Activated CD4-positive, alpha-beta T cell treated with anti-CD3 and anti-CD28 coated beads for 1 hour (primary cell): ENCODE measurements at regions not wholly inside any gene's neighbourhood (a gene's known extent, or its start where the extent isn't known, plus 50 kb on each side); places are given as distances from the start of the nearest gene placed in this dataset.

Source experiments
- DNase-seq: peaks from one replicate; pipeline ENCODE4 v3.0.0-alpha.2; 2020

DNA sequence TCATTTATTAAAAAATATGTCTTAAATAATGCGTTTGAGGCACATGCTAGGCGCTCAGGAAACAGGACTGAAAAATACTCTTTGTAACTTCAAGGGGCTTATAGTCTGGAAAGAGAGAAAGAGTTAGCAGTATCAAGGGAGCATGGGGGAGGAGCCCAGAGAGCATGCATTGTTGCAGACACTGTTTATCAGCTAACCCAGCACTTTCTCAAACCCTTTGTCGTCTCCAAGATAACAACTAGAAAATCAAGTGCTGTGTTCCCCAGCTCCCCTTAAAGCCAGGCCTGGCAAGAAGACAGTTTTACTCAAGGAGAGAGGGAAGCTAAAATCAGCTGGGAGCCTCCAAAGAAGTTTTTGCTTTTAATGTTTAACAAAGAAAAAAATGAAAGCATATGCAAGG lies 98.4 kb downstream of the PERP start:
- no peak for DNase-seq

DNA sequence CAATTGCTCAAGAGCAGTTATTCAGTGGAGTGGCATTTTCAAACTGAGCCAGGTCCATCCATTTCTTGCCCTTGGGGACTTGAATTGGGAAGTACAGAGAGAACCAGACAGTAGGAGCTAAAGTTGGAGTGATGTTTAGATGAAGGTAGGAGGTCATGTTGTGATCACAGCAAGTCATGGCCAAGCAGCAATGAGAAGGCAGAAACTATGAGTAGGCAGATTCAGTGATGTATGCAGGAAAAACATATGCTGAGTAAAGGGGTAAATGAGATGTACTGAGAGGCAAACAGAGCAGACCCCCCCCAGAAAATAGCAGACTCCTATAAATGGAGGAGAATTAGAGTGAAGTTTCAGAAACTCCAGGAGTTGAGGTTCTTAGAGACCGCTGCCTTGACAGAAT lies 95.8 kb downstream of the PERP start:
- no peak for DNase-seq

GRCh38 chr6:138012682-138013081 lies 94.5 kb downstream of the PERP start:
- DNase-seq, result no peak

DNA sequence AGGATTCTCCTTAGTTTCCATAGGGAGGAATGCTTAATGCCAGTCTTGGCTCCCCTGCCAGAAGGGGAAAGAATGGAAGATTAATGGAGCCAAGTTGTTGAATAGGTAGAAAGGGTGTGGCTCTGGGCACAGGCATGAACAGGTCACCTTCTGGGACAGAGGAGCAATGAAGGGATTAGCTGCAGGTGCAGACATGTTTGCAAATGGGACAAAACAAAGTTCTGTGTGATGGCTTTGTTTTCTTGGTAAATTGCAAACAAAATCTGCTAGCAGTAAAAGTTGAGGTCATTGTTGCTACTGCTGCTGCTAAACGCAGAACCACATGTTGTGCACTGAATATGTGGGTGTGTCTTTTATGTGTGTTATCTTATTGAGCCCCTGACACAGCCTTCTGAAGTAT lies 93.3 kb downstream of the PERP start:
- DNase-seq, result no peak

DNA sequence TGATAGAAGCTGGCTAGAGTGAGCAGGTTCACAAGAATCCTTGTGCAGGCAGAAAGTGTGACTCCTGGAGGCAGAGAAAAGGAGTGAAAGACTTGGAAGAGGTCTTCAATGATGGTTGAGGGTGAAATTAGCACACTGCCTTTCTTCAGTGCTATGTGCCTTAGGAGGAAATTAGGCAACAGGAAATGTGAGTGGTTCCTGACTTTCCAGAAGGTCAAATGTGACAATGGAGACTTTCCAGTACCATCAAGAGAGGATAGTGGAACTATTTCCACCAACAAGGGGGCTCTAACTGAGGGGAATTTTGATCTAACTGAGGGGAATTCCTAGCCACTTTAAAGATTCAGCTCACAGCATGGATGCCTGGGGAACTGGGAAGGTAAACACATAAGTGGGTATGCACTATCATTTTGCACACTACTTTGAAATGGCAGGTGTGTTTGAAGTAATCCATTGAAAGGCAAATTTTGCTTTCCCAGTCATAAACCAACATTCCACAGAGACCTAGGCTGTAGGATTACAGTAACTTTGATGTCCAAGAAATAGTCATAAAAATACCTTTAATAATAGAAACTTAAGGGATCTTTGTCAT lies 90.0 kb downstream of the PERP start:
- no peak for DNase-seq

GRCh38 chr6:138018297-138018696 lies 88.9 kb downstream of the PERP start:
- DNase-seq, result no peak

- no peak for DNase-seq
These were observed 81.7 kb downstream of the PERP start for GRCh38 chr6:138025528-138025978.

- no peak for DNase-seq
These were observed 80.9 kb downstream of the PERP start for GRCh38 chr6:138026342-138026741.

GRCh38 chr6:138028893-138029292 lies 78.3 kb downstream of the PERP start:
- no peak for DNase-seq

DNA sequence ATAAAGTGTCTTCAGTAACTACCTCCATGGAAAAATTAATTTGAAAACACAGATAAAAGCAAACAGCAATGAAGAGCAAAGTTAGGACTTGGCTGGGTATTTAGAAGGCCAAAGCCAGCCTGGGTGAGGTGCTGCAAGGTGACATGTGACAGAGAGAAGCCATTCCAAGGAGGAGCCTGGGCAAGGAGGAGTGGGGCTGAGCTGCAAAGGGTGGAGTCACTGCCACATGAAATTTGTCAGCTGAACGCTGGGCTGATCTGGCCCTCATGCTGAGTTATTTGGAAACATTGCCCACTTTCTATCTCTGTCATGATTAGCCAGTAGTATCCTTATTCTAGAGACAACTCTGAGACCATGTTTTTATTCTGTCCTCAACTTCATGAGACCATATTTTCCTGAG lies 76.3 kb downstream of the PERP start:
- no peak for DNase-seq

DNA sequence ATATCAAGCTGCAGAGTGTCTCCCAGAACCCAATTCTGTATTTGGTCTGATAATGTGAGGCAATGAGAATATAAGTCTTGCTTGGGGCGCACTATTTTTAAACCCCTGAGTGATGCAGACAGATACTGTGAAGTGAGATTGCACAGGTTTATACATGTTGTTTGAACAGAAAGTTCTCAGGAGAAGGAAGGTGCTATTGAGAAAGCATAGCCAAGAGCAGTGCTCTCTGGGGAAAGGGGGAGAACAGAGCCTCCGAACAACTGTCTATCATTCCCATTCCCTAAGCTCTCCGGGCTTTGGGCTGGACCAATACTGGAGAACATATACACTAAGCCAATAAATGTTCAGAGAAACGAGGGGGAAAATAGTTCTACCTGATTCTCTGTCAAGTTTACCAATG lies 75.8 kb downstream of the PERP start:
- DNase-seq, result no peak

- no peak for DNase-seq
These were observed 75.4 kb downstream of the PERP start for GRCh38 chr6:138031850-138032249.

DNA sequence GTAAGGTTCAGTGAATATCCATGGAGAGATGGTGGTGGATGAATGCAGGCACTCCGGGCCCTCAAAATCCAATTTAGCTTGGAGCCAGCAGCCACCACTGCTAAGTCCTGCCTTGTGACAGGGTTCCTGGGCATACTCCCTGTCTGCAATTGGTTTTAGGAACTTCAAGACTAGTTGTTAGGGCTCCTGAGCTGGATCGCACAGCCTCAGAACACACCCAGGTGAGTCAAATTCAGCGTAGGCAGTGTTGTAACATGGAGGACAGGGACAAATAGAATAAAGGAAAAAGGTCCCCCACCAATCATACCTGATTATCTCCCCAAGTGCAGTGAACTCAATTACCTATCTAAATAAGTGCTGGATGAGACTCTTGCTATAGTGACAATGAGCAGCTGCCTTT lies 74.6 kb downstream of the PERP start:
- DNase-seq, result no peak

DNA sequence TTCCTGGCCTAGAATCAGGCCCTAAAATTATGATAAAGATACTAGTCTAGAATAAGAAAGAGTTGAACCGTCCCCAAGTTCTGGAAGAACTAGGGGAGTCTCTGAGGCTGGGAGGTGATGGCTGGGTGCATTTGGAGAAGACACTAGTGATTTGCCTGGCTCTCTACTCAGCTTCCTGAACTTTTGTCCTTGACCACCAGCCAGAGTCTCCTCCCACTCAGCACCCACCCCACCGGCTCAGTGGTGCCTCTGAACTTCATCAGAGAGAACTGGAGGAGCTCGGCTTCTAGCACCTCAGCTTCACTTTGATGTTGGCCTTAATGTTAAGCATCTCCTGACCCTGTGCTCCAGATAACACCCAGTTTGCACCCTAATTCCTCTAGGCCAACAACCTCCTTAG lies 73.0 kb downstream of the PERP start:
- no peak for DNase-seq

DNA sequence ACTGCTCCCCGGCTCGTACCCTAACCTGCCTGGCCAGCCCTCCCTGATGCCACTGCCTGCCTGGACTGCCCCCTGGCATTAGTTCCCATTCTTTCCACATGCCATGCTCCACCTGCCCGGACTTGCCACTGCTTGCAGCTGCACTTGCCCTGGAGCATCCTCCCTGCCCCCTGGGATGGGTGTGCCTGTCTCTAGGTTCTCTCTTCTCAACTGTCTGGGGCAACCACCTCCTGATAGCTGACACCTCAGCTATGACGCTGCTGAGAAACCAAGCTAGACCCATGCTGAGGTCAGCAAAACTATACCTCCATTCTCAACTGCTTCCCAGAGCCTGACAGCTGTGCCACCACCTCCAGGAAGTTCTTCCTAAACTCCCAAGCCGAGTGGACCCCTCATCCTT lies 72.1 kb downstream of the PERP start:
- DNase-seq, result no peak

GRCh38 chr6:138036111-138036510 lies 71.1 kb downstream of the PERP start:
- DNase-seq, result no peak

GRCh38 chr6:138037009-138037504 lies 70.2 kb downstream of the PERP start:
- no peak for DNase-seq

DNA sequence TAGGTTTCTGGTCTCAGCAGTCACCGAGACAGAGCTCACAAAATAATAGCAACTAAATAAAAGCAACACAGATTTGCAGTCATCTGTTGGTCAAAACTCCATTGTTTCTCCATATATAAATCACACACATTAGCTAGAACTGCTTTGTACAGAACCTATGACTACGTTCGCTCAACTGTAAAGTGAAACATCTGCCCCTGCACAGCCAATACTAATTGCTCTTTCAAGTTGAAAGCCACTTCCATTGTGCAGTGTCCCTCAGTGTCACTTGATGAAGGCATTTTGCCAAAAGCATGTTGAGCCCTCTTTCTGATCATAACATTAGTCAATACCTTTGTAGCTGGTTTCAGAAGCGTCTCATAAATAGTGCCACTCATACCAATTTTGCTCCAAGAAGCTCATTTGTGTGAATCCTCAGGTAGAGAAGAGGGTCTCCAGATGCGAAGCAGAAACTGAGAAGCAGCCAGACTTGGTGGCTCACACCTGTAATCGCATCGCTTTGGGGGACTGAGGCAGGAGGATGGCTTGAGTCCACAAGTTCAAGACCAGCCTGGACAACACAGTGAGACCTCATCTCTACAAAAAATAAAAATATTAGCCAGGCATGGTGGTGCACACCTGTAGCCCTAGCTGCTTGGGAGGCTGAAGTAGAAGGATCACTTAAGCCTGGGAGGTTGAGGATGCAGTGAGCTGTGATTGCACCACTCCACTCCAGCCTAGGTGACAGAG lies 68.9 kb downstream of the PERP start:
- DNase-seq, result no peak
